GM10266 (cell line): ENCODE measurements at regions not wholly inside any gene's neighbourhood (a gene's known extent, or its start where the extent isn't known, plus 50 kb on each side); places are given as distances from the start of the nearest gene placed in this dataset.

ENCODE experiments used
- DNase-seq: peaks from one replicate; pipeline ENCODE4 v3.0.0; 2012; ENCODE audit errors: extremely low spot score
- CTCF ChIP-seq: IDR thresholded peaks from 2 replicates; pipeline ENCODE4 v1.5.1; 2012; ENCODE audit warnings: mild to moderate bottlenecking, low read depth; ENCODE audit not compliant: control insufficient read depth, insufficient read depth; ENCODE audit errors: missing control alignments

- no peak for DNase-seq
- no peak for TF ChIP-seq CTCF
Measured at GRCh38 chr7:52143219-52143618, 826.6 kb upstream of the COBL start.

GRCh38 chr7:52140851-52141250 lies 824.2 kb upstream of the COBL start:
- DNase-seq = no peak
- TF ChIP-seq CTCF = no peak

- no peak for DNase-seq
- TF ChIP-seq CTCF = no peak
Measured at GRCh38 chr7:52135403-52135802, 818.8 kb upstream of the COBL start.

DNA sequence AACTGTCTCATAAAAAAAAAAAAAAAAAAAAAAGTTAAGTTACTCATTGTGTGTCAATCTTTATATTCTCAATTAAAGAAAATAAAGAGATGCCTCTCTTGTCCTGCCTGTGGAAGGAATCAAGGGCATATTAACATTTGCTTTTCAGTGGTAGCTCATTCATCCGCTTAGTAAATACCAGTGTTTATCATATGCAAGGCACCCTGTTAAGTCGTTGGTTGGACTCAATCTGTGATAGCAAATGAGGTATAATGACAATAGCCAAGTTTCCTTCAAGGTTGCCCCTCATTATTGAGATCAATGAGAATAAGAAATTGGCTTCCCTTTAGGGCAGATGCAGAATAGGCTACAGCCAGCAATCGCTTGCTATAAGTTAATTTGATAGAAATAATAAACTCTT lies 812.7 kb upstream of the COBL start:
- DNase-seq = no peak
- TF ChIP-seq CTCF = no peak

GRCh38 chr7:52120912-52121311 lies 804.3 kb upstream of the COBL start:
- no peak for DNase-seq
- no peak for TF ChIP-seq CTCF

DNA sequence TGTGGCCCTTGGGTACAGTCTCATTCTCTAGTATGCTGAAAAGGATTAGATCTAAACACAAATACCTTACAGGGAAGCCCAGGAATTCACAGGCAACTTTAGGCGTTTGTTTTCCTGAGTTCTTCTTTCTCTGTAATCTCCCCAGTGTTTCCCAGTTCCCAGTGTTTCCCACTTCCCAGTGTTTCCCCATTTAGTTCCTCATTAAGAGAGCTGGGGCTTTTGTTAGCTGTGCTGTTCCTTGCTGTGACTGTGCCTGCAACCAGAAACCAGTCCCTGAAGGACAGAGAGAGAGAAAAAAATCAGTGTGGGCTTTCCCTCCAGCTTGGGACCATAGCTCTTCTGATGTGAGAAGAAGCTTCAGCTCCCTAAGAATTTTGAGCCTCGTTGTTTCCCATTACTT lies 802.9 kb upstream of the COBL start:
- TF ChIP-seq CTCF = no peak
- no peak for DNase-seq

- no peak for DNase-seq
- TF ChIP-seq CTCF = no peak
Measured at GRCh38 chr7:52114509-52114908, 797.9 kb upstream of the COBL start.
